ENCODE measurements at regions not wholly inside any gene's neighbourhood (a gene's known extent, or its start where the extent isn't known, plus 50 kb on each side); places are given as distances from the start of the nearest gene placed in this dataset.

GRCh38 chr5:145557345-145557744, 277.8 kb downstream of the PRELID2 start:
- no peak for TF ChIP-seq CTCF (IDR thresholded peaks at IDR 0.05)
- Histone ChIP-seq H3K4me3 (ENCODE audit: low read depth in 2 of 2, low read length in 2 of 2) (no peak overlapping the region), H3K27ac (ENCODE audit: low read length) (no peak overlapping the region), H3K9me3 (ENCODE audit: control insufficient read depth, insufficient read depth, low read depth, low read length) (no peaks in the 10 kb centered on the region), H3K36me3 (ENCODE audit: control insufficient read depth, insufficient read depth, low read length) (no peaks in the 10 kb centered on the region), H3K4me1 (ENCODE audit: control insufficient read depth, insufficient read depth, low read length) (no peaks in the 10 kb centered on the region), H3K27me3 (ENCODE audit: control insufficient read depth, insufficient read depth, low read length) (no peaks in the 10 kb centered on the region)
- CTCF ChIA-PET, result no interaction called here
- in situ Hi-C loops (cut with HindIII; ENCODE audit: low pct_unique_long_range_greater_than_20kb, low sequenced_read_pairs) (no loop called here), intact Hi-C loops (cut with micrococcal nuclease; ENCODE audit: unreplicated experiment) (no loop called here)
- no TSS peak for BruUV-seq (replicated peaks)
- ATAC-seq (no peak), DNase-seq (ENCODE audit: low read depth, low spot score) (no peak)
- POLR2A ChIA-PET, result no interaction called here

- BruUV-seq (replicated peaks), result no TSS peak
- no peaks in the 10 kb centered on the region for H3K4me1 ChIP-seq (ENCODE audit: control insufficient read depth, insufficient read depth, low read length)
- no peaks in the 10 kb centered on the region for H3K9me3 ChIP-seq (ENCODE audit: control insufficient read depth, insufficient read depth, low read depth, low read length)
- no peak overlapping the region for H3K27ac ChIP-seq (ENCODE audit: low read length)
- ATAC-seq (no peak), DNase-seq (ENCODE audit: low read depth, low spot score) (no peak)
- intact Hi-C loops (cut with micrococcal nuclease; ENCODE audit: unreplicated experiment), result no loop called here
- no peaks in the 10 kb centered on the region for H3K27me3 ChIP-seq (ENCODE audit: control insufficient read depth, insufficient read depth, low read length)
- no peaks in the 10 kb centered on the region for H3K36me3 ChIP-seq (ENCODE audit: control insufficient read depth, insufficient read depth, low read length)
- in situ Hi-C loops (cut with HindIII; ENCODE audit: low pct_unique_long_range_greater_than_20kb, low sequenced_read_pairs), result no loop called here
- POLR2A ChIA-PET, result no interaction called here
- CTCF ChIA-PET, result no interaction called here
- H3K4me3 ChIP-seq (ENCODE audit: low read depth in 2 of 2, low read length in 2 of 2), result no peak overlapping the region
- TF ChIP-seq REST (IDR thresholded peaks at IDR 0.05; ENCODE audit: insufficient read depth in 1 of 2, low read depth in 2 of 2, low read length in 1 of 2) (no peak), TCF7L2 (IDR thresholded peaks at IDR 0.05; ENCODE audit: low read depth, low read length) (no peak), SIN3A (IDR thresholded peaks at IDR 0.05; ENCODE audit: borderline replicate concordance, insufficient read depth, low read depth, low read length) (no peak), POLR2AphosphoS5 (IDR thresholded peaks at IDR 0.05; ENCODE audit: low read depth, low read length) (no peak), CTCF (IDR thresholded peaks at IDR 0.05) (no peak)
These were observed 280.7 kb downstream of the PRELID2 start for GRCh38 chr5:145554399-145554798.

GRCh38 chr5:145553177-145553576, 282.0 kb downstream of the PRELID2 start:
- Histone ChIP-seq H3K27ac (ENCODE audit: low read length) (no peak overlapping the region), H3K27me3 (ENCODE audit: control insufficient read depth, insufficient read depth, low read length) (no peaks in the 10 kb centered on the region), H3K4me3 (ENCODE audit: low read depth in 2 of 2, low read length in 2 of 2) (no peak overlapping the region), H3K4me1 (ENCODE audit: control insufficient read depth, insufficient read depth, low read length) (no peaks in the 10 kb centered on the region), H3K36me3 (ENCODE audit: control insufficient read depth, insufficient read depth, low read length) (no peaks in the 10 kb centered on the region), H3K9me3 (ENCODE audit: control insufficient read depth, insufficient read depth, low read depth, low read length) (no peaks in the 10 kb centered on the region)
- no peak for ATAC-seq
- no peak for DNase-seq (ENCODE audit: low read depth, low spot score)
- no TSS peak for BruUV-seq (replicated peaks)
- TF ChIP-seq REST (IDR thresholded peaks at IDR 0.05; ENCODE audit: insufficient read depth in 1 of 2, low read depth in 2 of 2, low read length in 1 of 2) (no peak), POLR2AphosphoS5 (IDR thresholded peaks at IDR 0.05; ENCODE audit: low read depth, low read length) (no peak), SIN3A (IDR thresholded peaks at IDR 0.05; ENCODE audit: borderline replicate concordance, insufficient read depth, low read depth, low read length) (no peak), CTCF (IDR thresholded peaks at IDR 0.05) (no peak), TCF7L2 (IDR thresholded peaks at IDR 0.05; ENCODE audit: low read depth, low read length) (no peak)
- CTCF ChIA-PET, result no interaction called here
- POLR2A ChIA-PET, result interaction anchor here (0.7 kb wide), 1 partner anchor 384 kb away, joined by 5 read pairs; no protein-coding TSS in a partner anchor
- intact Hi-C loops (cut with micrococcal nuclease; ENCODE audit: unreplicated experiment), result no loop called here
- in situ Hi-C loops (cut with HindIII; ENCODE audit: low pct_unique_long_range_greater_than_20kb, low sequenced_read_pairs), result no loop called here
